Activated CD8-positive, alpha-beta memory T cell treated with anti-CD3 and anti-CD28 coated beads for 48 hours (primary cell): ENCODE measurements at regions not wholly inside any gene's neighbourhood (a gene's known extent, or its start where the extent isn't known, plus 50 kb on each side); places are given as distances from the start of the nearest gene placed in this dataset.

Experiments
- DNase-seq, 3 experiments: peaks; one replicate each; pipeline ENCODE4 v3.0.0-alpha.2; 2020; ENCODE audit warnings: low read depth in 2 of 3, low spot score in 2 of 3

DNA sequence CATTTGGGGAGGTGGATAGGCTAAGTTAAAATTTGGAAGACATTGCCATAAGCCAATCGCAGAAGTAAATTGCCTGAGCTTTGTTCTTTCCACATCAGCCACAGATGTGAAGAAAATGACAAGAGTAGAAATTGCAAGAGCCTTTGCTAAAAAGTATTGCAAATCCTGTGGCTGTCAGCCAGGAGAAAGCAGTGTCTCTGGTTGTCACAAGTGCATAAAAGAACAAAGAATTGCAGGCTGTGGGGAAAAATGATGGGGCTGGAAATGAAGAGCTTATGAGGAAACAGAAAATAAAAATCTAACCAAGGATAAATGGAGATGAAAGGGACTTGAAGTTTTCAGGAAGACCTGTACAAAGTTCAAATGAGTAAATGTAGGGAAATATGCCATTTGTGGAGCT is 344.8 kb downstream of the CSNK1G3 start:
- DNase-seq = no peak

DNA sequence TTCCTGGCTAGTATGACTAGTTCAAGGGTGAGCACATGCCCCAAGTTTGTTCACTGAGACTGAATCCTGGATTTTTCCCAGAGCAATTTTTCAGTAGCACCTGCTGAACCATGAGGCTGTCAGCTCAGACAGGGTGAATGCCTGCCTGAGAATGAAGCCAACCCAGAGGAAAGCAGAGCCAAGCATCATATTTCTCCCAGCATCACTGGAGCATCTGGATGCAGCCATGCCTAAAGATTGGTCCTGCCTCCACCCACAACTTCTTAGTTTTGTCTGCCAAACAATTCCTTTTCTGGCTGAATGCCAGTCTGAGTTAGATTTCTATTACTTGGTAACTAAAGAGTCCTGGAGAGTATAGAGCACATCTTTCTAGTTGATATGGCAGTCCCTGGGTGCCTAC is 343.6 kb downstream of the CSNK1G3 start:
- no peak for DNase-seq

DNA sequence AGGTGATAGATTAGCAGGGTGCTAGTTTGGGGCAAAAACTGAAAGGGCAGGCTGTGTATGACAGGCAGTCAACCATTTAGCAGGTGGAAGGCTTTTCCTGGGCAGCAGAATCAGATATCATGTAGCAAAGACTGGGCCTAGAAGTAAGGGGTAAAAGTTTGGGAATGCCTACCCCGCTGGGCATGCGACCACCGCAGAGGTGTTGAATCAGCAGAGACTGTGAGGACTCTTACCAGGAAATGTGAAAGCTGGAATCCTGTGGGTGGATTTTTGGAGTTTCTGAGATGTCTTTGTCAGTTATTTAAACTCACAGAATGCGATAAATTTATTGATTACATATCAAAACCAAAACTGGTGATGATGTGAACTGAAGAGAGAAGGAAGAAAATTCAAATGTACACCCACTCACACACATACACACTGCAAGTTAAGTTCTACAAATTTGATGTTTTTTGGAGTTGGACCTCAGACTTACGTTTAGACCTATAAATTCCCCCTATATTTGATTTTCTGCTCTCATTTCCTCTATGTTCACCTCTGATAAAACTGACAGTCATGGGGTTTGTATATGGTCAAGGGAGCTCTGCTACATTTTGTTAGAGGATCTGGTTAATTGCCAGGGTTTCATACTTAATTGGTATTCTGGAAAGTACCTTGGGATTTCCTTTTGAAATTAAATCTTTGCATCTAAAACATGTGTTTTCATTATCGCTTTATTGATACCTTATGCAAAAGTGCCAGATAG is 333.6 kb downstream of the CSNK1G3 start:
- no peak for DNase-seq

DNA sequence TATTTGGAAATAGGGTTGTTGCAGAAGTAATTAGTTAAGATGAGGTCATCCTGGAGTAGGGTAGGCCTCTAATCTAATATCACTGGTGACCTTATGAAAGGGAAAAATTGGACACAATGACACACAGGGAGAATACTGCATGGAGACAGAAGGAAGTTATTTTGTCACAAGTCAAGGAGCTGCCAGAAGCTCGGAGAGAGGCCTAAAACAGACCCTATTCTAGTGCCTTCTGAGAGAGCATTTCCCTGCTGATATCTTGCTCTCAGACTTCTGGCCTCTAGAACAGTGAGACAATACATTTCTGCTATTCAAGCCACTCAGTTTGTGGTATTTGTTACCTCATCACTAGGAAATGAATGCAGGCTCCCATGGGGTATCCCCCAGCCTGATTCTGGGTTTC is 332.9 kb downstream of the CSNK1G3 start:
- no peak for DNase-seq

DNA sequence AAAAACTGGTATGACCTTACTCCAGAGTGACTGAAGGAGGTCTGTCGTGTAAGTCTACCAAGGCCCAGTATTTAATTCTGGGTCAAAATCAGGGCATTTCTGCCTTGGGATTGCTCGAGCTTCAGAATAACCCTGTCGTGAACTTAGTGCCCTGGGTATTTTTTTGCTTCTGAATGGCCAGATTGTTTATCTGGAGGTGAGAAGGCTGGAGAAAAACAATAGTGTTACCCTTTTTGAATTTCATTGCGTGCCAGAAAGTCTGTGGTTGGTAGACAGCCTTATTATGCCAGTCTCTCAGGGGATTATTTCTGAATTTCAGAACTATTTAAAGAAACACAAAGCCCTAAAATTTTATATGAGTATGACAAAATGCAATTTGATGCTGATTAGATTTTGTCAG is 323.4 kb downstream of the CSNK1G3 start:
- DNase-seq = no peak

DNA sequence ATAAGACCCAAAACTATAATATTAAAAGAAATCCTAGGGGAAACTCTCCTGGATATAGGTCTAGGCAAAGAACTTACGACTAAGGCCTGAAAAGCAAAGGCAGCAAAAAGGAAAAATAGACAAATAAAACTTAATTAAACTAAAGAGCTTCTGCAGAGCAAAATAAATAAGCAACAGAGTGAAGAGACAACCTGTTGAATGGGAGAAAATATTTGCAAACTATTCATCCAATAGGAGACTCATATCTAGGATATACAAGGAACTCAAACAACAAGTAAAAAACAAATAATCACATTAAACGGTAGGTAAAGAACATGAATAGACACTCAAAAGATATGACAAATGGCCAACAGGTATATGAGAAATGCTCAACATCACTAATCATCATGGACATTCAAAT is 318.6 kb downstream of the CSNK1G3 start:
- no peak for DNase-seq

DNA sequence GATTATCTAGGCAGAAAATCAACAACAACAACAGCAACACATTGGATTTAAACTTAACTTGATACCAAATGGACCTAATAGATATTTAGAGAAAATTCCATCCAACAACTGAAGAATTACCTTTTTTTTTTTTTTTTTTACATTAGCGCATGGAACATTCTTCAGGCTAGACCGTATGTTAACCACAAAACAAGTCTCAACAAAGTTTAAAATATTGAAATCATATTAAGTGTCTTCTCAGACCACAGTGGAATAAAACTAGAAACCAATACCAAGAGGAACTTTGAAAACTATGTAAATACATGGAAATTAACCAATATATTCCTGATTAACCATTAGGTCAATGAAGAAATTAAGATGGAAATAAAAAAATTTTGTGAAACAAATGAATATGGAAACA is 315.8 kb downstream of the CSNK1G3 start:
- DNase-seq = no peak

DNA sequence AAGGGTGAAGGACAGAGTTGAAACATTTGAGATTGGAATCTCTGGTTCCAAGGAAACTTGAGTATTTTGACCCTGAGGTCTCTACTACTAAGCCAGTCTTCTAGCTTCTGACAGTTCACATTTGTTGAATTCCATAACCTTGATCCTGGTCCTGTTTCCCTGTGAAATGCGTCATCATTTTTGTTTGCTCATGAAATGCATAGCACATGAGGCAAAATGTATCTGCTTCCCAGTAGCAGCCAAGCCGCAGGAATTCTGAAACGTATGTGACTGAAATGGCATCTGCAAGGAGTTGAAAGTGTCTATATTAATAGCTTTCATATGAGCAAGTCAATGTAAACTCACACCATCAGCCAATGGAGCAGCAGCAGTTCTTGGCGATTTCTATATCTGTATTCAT is 307.9 kb downstream of the CSNK1G3 start:
- no peak for DNase-seq

DNA sequence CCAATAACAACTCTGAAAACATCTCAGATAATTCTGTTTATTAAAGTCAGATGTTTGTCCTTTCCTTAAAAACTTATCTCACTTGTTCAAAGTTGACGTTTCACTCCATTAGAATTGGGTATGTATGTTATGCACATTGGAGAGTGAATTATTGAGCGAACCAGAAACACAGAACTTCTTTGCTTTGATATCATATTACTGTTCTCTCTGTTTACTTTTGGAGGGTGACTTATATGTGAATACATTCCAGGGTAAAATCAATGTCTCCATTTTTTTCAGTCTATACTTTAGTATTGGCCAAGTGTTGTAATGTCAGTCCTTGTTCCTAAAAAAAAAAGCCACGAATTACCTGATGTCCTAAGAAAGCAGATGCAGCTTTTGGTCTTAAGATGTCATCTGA is 307.4 kb downstream of the CSNK1G3 start:
- no peak for DNase-seq

DNA sequence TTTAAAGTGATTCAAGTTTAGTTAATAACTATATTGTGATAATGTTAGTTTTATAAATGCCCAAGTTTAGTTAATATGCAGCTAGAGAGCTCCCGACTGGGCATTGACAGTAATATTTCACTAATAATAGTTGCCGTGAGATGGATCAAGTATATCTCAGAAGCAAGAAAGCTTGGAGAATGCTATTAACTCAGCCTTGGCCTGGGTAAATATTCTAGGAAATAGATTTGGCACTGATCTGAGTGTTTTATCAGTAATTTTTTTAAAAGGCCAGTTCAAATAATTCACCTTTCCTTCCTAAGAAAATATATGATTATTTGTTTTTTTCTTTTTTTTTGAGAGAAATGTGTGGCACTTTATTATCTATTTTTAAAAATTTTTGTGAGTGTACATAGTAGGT is 305.3 kb downstream of the CSNK1G3 start:
- no peak for DNase-seq

DNA sequence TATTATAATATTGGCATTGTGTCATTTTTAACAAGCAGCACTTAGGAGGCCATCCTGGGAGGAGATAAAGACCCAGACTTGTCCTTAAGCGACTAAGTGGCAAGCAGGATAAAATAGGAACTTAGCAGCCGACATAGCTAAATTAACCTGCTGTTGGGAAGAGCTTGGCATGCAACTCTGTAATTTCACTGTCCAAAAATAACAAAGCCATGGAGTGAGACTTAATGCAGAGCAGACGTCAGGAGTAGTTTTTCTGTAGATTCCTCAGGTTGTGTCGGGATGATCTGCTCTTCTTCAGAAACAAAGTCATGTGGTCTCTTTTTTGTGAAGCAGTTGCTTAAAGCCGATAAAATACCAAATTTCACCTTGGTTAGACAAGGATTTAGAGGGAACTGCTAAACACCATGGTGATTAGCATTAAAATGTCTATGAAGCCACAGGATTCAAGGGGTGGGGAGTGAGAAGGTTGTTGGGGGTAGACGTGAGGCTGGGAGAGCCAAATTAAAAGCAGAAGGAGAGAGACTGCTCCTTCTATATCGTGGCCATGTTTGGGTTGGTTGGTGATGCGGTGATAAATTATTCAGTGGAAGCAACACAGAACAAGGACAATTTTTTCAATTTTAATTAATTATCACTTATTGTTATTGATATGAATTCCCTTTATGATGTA is 303.0 kb downstream of the CSNK1G3 start:
- DNase-seq = no peak

DNA sequence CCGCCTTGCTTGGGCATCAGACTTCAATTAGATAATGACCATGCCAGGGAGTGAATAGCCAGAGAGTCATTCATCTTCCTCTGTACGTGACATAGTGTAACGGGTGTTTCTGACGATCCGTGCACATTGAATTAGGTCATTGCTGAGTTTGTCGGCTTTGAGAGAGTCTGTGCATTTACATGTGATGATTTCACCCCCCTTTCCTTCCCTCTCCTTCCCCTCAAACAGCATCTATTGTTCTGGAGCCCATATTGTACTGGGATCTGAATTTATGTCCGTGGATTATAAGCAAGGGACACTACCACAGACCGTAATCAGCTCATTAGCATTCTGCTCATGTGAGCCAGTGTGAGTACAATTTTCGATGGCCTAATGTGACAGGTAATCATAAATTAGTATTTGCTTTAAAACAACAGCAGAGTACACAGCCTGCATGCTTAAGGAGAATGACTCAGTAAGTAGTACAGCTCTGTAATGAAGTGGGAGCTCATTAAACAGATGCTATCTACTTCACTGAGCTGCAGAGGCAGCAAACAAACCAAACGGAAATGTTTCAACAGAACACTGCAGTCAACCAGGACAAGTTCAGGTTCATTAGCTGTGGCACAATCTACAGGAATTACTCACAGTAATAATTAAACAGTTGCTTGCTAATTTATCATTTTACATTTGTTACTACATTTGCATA is 302.1 kb downstream of the CSNK1G3 start:
- DNase-seq = no peak

DNA sequence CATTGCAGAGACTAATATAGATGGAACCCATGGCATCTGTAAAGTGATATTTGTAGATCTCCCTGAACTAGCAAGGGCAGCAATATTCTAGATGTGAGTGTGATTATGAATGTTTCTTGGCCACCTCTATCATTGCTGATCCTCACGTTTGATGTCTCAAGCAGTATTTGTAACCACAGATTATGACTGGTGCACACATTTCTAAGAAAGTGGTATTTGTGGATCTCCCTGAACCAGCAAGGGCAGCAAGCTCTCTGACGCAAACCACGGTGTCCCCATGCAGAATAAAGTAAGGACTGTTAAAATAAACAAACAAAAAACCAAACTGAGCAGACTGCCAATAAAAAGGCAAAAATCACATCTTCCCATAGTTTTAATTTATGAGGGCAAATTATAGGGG is 301.3 kb downstream of the CSNK1G3 start:
- no peak for DNase-seq

DNA sequence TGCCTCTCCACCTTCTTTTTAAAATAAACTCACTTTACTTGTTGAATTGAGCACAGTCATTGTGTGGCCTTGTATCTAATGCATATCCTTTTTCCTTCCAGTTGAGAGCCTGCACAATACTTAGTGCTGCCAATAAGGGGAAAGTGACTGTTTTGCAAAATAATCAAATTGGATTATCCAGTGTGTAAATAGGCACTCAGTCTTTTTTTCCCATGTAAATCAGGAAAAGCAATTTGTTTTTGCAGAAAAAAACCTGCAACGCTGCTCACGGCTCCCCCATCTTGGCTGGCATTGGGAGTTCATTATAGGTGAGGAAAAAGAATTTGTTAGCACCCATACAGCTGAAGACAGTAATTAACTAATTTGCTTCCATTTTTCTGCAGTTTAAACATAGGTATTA is 299.9 kb downstream of the CSNK1G3 start:
- no peak for DNase-seq

DNA sequence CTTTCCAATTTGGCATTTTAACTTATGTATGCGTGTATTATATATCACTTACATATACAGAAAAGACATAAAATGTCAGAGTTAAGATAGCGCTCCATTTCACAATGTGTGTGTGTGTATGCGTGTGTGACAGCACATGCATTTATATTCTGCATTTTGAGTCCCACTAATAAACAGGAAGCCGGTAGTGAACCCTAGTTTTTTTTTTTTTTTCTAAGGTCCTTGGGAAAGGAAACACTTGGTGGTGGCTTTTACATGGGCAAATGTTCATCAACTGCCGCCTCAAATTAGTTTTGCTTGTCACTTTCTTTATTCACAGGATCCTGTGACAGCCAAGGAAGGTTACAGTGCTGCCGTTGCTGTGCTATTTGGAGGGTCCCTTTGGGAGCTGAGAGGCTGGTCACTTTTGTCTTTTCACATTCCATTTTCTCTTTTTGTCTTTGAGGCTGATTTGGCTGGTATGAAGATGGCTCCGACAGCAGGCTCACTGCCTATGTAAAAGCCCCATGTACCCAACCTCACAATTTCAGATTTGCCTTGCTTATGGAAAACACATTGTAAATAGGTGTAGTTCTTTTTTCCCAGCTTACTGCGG is 298.9 kb downstream of the CSNK1G3 start:
- DNase-seq = no peak

DNA sequence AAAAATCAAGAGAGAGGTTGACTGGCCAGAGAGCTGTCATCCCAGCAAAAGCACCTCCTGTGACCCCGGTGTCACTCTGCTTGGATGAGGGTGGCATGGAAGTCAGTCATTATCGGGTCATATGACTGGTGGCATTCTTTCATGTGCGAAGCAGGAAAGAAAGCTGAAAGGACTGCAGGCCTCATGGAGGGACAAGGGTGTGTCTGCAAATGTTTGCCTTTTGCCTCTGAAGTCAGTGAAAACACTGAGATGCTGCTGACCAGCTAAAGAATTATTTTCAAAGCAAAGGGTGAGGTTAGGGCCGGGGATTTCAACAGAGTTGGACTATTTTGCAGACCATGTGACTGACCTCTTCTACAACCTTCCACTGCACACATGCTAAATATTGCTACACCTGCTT is 298.3 kb downstream of the CSNK1G3 start:
- no peak for DNase-seq

DNA sequence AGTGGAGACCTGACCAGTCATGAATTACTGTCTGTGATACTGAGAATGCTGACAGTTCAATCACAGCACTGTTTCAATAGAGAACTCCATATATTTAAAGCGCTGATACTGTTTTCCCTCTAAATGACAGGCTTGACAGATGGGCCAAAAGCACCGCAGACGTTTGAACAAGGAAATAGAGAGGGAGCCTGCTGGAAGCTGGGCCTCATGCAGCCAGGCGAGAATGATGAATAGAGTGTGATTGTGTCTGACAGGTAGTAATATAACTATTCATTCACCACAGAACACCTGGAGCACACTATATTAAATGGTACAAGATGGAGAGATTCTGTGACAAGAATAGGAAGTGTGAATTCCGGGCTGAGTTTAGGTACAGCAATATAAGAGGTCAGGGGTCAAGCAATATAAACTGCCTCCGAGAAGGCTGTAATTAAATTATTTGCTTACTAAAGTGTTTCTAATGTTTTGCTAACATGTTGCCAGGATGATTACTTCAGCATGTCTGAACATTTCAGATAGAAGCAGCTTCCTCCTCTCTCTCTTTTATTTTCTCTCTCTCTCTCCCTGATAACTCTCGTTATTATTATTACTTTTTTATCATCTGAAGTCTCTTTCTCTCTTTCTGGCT is 297.7 kb downstream of the CSNK1G3 start:
- no peak for DNase-seq

DNA sequence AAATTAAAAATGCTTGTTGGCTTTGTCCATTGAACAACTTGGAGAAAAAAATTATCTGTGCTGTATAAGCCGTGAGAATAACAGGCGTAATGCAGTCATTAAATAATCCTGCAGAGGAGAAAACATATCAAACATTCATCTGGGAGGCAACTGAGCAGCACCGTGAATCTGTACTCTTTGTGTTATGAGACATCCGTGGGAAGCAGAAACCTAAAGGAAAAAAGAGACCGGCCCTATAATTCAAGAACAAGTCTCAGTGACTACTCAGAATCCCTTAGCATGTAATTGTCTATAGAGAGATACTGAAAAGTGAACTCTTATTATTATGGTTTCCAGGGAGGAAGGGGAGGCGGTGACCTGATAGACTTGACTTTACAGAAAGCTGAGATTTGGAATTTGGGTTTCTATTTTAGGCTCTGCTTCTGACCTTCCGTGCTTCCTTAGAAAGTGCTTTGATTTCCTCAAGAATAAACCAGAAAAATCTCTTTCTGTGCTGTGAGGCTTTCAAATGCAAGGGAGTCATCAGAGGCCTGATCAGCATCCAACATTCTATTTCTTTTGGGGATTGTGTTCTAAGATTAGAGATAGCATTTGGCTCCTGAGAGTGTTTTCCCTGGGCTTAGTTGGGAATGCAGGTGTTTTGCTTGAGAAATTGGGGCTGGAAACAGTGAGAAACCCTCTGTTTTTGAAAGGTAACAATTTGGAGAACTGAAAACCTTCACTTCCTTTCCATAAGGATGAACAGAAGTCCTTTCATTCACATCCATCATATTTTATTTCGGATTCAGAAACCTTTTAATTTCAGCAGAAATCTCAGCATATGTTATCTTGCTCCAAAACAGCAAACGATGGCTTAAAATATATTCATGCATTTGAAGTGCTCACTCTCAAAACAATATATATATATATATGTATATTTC is 296.7 kb downstream of the CSNK1G3 start:
- DNase-seq = no peak

DNA sequence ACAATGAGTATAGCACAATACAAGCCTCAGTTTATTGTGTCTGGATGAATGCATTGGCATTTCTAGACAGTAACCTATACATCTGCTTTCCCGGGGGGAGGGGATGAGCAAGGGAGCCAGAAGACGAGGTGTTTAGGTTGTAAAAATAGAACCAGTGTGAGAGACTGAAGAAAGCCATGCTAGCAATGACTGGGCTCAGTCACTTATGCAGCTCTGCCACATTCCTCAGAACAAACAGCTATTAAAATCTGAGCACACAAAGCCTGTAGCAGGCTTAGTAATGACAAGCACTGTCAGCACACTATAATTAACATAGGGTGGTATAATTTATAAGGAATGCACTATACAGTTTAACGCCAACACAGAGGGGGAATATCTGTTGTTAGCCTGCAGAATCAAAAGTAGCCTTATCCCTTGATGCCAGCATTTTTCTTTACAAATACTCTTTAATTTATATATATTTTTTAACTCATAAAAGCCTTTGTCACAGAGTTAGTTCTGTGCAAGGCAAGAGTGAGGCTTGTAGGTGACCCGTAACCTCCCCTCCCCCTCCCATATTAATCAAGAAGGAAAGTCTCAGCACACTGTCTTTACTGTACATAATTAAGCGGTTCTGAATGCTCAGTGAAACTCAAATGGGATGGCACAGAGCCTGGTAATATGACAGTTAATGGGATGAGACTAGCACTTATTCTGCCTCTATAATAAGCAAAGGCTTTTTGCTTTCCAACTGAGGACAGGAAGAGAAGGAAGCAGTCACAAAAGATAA is 295.4 kb downstream of the CSNK1G3 start:
- DNase-seq = no peak

DNA sequence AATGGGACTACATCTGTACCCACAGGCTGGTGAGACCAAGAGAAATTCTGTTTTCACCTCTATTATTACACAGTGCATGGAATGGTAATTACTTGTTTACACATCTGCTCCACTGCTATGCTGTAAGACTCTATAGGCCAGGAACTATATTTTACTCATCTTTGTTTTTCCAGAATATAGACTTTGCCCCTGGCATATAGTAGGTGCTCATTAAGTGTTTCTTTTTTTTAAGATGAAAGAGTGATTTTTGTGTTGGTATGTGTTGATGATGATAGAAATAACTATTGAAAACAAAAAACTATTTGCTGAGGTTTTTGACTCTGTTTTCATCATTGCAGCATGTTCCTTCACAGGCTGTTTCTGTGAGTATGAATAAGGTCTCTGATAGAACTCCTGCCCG is 294.7 kb downstream of the CSNK1G3 start:
- DNase-seq = no peak
